ENCODE measurements at regions not wholly inside any gene's neighbourhood (a gene's known extent, or its start where the extent isn't known, plus 50 kb on each side); places are given as distances from the start of the nearest gene placed in this dataset.
"Not testable (repeated sequence)": the region's sequence is repeated elsewhere in the genome, so short reads cannot be mapped to it uniquely, and the experiment has no call there.

DNA sequence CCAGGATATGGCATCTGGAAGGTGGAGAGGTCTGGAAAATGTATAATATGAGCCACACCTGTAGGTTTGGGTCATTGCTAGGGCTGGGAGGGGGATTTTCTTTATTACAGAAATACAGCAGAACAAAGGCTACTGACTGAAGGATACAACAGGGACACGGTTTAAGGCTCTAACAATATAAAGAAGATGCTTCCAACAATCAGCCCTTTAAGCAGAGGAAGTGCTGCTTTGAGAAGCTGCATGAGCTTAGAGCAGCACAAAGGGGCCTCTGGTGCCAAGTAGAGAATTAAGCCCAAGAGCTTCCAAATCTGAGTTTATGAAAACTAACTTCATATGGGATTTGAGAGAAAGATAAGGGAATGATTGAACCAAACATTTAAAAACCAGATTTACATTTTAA lies 174.5 kb upstream of the RMP24 start:
- no CpG with 5 or more reads among the region's 1 CpG for WGBS (ENCODE audit: insufficient coverage)
- Histone ChIP-seq H3K4me1 (ENCODE audit: control insufficient read depth, insufficient read depth, low read length) (no peaks in the 10 kb centered on the region), H3K4me3 (ENCODE audit: low read length) (no peak overlapping the region), H3K27me3 (ENCODE audit: control insufficient read depth, insufficient read depth, low read length) (no peaks in the 10 kb centered on the region), H3K36me3 (ENCODE audit: control insufficient read depth, insufficient read depth, low read length) (no peaks in the 10 kb centered on the region), H3K9me3 (replicated peaks; ENCODE audit: control insufficient read depth, low read depth, low read length) (no peaks in the 10 kb centered on the region), H3K27ac (ENCODE audit: low read length) (no peak overlapping the region)
- no peak for DNase-seq

DNA sequence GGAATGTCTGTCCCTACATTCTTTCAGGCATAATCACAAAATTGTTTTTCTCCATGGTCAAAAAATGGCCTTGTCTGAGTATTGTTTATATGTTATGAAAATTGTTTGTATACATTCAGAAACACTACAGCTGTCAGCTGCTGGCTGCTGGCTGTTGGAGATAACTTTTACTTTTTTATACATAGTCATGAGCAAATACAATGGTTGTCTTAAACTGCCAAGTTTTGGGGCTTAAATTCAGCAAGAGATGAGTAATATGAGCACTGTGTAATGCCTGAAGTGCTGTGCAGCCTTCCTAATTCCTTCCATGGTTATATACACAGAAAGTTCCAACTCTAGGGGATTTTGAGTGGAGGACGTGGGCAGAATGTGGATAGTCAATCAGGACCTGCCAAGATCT lies 168.9 kb upstream of the RMP24 start:
- no CpG with 5 or more reads among the region's 1 CpG for WGBS (ENCODE audit: insufficient coverage)
- Histone ChIP-seq H3K27me3 (ENCODE audit: control insufficient read depth, insufficient read depth, low read length) (no peaks in the 10 kb centered on the region), H3K36me3 (ENCODE audit: control insufficient read depth, insufficient read depth, low read length) (no peaks in the 10 kb centered on the region), H3K4me3 (ENCODE audit: low read length) (no peak overlapping the region), H3K9me3 (replicated peaks; ENCODE audit: control insufficient read depth, low read depth, low read length) (no peaks in the 10 kb centered on the region), H3K4me1 (ENCODE audit: control insufficient read depth, insufficient read depth, low read length) (no peaks in the 10 kb centered on the region), H3K27ac (ENCODE audit: low read length) (no peak overlapping the region)
- peak; percentile 54 for DNase-seq

DNA sequence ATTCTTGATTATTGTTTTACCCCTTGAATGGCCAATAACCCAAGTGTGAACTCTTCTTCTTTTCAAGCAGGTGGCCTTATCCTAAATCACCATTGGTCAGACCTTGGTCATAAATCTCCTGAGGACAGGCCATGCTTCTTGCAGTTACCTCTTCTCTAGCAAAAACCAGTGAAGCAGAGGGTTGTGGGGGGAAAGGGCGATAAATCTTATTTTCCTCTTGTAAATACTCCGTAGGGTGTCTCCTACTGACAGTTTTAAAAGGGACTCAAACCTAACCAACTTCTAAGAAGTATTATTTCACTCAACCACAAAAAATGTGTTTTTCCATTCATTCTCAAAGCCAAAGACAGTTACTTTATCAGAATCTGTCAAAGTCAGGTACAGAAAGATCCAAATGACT lies 168.1 kb upstream of the RMP24 start:
- Histone ChIP-seq H3K4me3 (ENCODE audit: low read length) (no peak overlapping the region), H3K9me3 (replicated peaks; ENCODE audit: control insufficient read depth, low read depth, low read length) (no peaks in the 10 kb centered on the region), H3K27me3 (ENCODE audit: control insufficient read depth, insufficient read depth, low read length) (no peaks in the 10 kb centered on the region), H3K36me3 (ENCODE audit: control insufficient read depth, insufficient read depth, low read length) (no peaks in the 10 kb centered on the region), H3K4me1 (ENCODE audit: control insufficient read depth, insufficient read depth, low read length) (no peaks in the 10 kb centered on the region), H3K27ac (ENCODE audit: low read length) (no peak overlapping the region)
- no CpG with 5 or more reads among the region's 2 CpGs for WGBS (ENCODE audit: insufficient coverage)
- DNase-seq, result no peak

DNA sequence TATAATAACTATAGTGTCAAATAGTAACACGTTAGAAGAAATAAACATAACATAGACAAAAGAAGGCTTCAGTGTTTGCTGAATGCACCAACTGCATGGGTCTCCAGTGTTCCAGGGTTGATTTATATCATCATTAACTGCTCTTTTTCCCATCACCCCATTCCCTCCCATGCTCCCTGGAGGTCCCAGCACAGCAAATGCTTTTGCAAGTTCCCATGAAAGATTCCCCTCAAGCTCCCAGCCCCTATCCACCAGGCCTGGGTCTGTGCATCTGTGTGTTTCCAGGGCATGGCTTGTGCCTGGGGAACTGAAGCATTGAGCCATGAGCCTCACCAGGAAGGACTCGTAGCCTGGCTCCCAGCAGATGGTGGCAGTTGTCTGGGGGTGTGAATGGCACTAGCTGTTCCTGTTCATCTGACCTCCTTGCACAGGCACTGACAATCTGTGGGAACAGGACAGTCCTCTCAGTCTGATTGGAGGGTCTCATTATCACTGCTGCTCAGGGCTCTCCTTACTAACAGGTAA lies 164.6 kb upstream of the RMP24 start:
- no peaks in the 10 kb centered on the region for H3K9me3 ChIP-seq (replicated peaks; ENCODE audit: control insufficient read depth, low read depth, low read length)
- H3K4me3 ChIP-seq (ENCODE audit: low read length), result no peak overlapping the region
- H3K4me1 ChIP-seq (ENCODE audit: control insufficient read depth, insufficient read depth, low read length), result no peaks in the 10 kb centered on the region
- DNase-seq, result no peak
- no peaks in the 10 kb centered on the region for H3K27me3 ChIP-seq (ENCODE audit: control insufficient read depth, insufficient read depth, low read length)
- no peaks in the 10 kb centered on the region for H3K36me3 ChIP-seq (ENCODE audit: control insufficient read depth, insufficient read depth, low read length)
- no peak overlapping the region for H3K27ac ChIP-seq (ENCODE audit: low read length)
- WGBS (ENCODE audit: insufficient coverage), result 71% methylated on average over 1 of the region's 2 CpGs

DNA sequence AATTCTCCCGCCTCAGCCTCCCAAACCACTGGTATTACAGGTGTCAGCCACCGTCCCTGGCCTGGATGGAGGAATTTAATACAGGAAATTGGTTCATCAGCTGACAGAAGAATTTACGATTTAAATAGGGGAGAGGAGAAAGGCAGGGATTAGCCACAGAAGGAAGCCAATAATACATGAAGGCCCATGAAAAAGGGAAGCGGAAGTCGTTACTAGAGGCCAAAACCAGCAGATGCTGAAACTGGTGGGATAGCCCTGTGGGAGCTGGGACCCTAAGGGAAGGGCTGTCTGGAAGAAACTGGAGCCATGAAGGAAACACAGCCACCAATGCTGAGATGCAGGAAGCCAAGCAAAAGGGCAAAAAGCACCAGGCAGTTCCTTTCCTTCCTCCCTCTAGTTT lies 163.7 kb upstream of the RMP24 start:
- no peaks in the 10 kb centered on the region for H3K36me3 ChIP-seq (ENCODE audit: control insufficient read depth, insufficient read depth, low read length)
- no peaks in the 10 kb centered on the region for H3K27me3 ChIP-seq (ENCODE audit: control insufficient read depth, insufficient read depth, low read length)
- no peak for DNase-seq
- no peak overlapping the region for H3K27ac ChIP-seq (ENCODE audit: low read length)
- no peaks in the 10 kb centered on the region for H3K4me1 ChIP-seq (ENCODE audit: control insufficient read depth, insufficient read depth, low read length)
- 16% methylated on average over 4 of the region's 5 CpGs for WGBS (ENCODE audit: insufficient coverage)
- no peak overlapping the region for H3K4me3 ChIP-seq (ENCODE audit: low read length)
- H3K9me3 ChIP-seq (replicated peaks; ENCODE audit: control insufficient read depth, low read depth, low read length), result no peaks in the 10 kb centered on the region

DNA sequence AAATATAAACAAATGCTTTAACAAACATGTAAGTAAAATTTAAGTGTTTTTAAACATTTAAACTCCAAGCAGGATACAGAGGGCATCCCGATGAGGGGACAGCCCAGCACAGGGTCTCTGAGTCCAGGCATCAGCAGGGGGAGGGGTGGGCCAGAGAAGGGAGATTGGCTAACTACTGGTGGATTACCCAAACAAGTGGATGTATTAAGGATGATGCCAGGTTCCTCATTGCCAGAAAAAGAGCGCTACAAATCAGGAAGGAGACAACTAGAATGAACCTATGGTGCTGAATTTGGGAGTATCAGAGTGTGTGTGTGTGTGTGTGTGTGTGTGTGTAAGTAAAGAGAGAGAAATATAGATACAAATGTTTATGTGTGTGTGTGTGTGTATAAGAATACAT lies 162.0 kb upstream of the RMP24 start:
- Histone ChIP-seq H3K36me3 (ENCODE audit: control insufficient read depth, insufficient read depth, low read length) (no peaks in the 10 kb centered on the region), H3K4me1 (ENCODE audit: control insufficient read depth, insufficient read depth, low read length) (no peaks in the 10 kb centered on the region), H3K27me3 (ENCODE audit: control insufficient read depth, insufficient read depth, low read length) (no peaks in the 10 kb centered on the region), H3K27ac (ENCODE audit: low read length) (no peak overlapping the region), H3K9me3 (replicated peaks; ENCODE audit: control insufficient read depth, low read depth, low read length) (no peaks in the 10 kb centered on the region), H3K4me3 (ENCODE audit: low read length) (no peak overlapping the region)
- 76% methylated on average over 2 of the region's 2 CpGs for WGBS (ENCODE audit: insufficient coverage)
- no peak for DNase-seq

DNA sequence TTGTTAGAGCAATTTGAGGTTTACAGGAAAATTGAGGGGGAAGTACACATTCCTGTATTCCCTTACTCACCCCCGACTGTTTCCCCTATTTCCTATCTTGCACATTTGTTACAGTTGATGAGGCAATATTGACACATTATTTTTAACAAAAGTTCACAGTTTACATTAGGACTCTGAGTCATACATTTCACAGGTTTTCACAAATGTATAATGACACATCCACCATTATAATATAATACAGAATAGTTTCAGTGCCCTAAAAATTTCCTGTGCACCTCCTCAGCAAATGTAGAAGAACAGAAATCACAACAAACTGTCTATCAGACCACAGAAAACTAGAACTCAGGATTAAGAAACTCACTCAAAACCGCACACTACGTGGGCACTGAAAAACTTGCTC lies 160.6 kb upstream of the RMP24 start:
- Histone ChIP-seq H3K4me1 (ENCODE audit: control insufficient read depth, insufficient read depth, low read length) (no peaks in the 10 kb centered on the region), H3K36me3 (ENCODE audit: control insufficient read depth, insufficient read depth, low read length) (no peaks in the 10 kb centered on the region), H3K4me3 (ENCODE audit: low read length) (no peak overlapping the region), H3K27me3 (ENCODE audit: control insufficient read depth, insufficient read depth, low read length) (no peaks in the 10 kb centered on the region), H3K27ac (ENCODE audit: low read length) (no peak overlapping the region), H3K9me3 (replicated peaks; ENCODE audit: control insufficient read depth, low read depth, low read length) (no peaks in the 10 kb centered on the region)
- WGBS (ENCODE audit: insufficient coverage), result no CpG with 5 or more reads among the region's 3 CpGs
- no peak for DNase-seq

DNA sequence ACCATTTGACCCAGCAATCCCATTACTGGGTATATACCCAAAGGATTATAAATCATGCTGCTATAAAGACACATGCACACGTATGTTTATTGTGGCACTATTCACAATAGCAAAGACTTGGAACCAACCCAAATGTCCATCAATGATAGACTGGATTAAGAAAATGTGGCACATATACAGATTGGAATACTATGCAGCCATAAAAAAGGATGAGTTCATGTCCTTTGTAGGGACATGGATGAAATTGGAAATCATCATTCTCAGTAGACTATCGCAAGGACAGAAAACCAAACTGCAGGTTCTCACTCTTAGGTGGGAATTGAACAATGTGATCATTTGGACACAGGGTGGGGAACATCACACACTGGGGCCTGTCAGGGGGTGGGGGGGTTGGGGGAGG lies 157.5 kb upstream of the RMP24 start:
- not testable (repeated sequence) for H3K27ac ChIP-seq (ENCODE audit: low read length); H3K4me1 ChIP-seq (ENCODE audit: control insufficient read depth, insufficient read depth, low read length); H3K27me3 ChIP-seq (ENCODE audit: control insufficient read depth, insufficient read depth, low read length); H3K36me3 ChIP-seq (ENCODE audit: control insufficient read depth, insufficient read depth, low read length); H3K9me3 ChIP-seq (replicated peaks; ENCODE audit: control insufficient read depth, low read depth, low read length); H3K4me3 ChIP-seq (ENCODE audit: low read length); DNase-seq
- 100% methylated on average over 1 of the region's 2 CpGs for WGBS (ENCODE audit: insufficient coverage)

DNA sequence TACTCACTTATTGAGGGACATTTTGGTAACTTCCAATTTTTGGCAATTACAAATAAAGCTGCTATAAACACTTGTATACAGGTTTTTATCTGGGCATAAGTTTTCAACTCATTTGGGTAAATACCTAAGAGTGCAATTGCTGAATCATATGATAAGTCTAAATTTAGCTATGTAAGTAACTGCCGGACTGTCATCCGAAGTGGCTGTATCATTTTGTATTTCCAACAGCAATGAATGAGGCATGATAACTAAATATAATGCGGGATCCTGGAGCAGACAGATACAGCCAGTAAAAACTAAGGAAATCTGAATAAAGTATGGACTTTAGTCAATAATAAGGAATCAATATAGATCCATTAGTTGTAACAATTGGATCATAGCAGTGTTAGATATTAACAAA lies 156.5 kb upstream of the RMP24 start:
- no peaks in the 10 kb centered on the region for H3K4me1 ChIP-seq (ENCODE audit: control insufficient read depth, insufficient read depth, low read length)
- no peak for DNase-seq
- 33% methylated on average over 2 of the region's 3 CpGs for WGBS (ENCODE audit: insufficient coverage)

DNA sequence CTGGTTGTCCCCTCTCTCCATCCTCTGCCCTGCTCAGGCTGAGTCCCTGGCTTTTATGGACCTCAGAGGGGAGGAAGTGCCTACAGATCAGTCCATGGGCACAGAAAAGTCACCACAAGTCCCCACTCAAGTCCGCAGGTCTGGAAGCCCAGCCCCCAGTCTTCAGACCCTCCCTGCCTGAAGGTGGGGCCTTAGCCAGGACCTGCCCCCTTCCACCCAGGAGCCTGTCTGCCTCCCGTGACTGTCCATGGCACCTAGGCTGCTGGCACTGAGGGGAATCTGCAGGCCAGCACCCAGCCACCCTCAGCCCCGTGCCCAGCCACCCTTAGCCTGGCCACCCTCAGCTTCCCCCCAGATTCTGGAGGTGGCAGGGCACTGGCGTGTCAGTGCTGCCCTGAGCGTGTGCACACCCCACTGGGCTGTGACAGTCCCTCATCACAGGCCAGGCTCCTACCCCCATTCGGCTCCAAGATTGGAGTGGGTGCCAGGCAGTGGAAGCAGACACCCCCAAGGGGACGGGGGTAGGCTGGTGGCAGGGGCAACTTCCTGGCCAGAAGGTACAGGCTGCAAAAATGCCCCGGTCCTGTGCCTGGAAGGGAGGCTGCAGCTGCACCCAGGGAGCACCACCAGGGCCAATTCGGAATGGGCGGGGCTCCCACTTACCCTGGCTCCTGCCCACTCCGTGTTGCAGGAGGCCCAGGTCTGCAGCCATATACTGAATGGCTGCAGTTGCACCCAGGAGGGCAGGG lies 154.7 kb upstream of the RMP24 start:
- H3K36me3 ChIP-seq (ENCODE audit: control insufficient read depth, insufficient read depth, low read length), result no peaks in the 10 kb centered on the region
- no peaks in the 10 kb centered on the region for H3K4me1 ChIP-seq (ENCODE audit: control insufficient read depth, insufficient read depth, low read length)
- no peak overlapping the region for H3K4me3 ChIP-seq (ENCODE audit: low read length)
- 83% methylated on average over 11 of the region's 11 CpGs for WGBS (ENCODE audit: insufficient coverage)
- no peak for DNase-seq
- H3K9me3 ChIP-seq (replicated peaks; ENCODE audit: control insufficient read depth, low read depth, low read length), result no peaks in the 10 kb centered on the region
- H3K27me3 ChIP-seq (ENCODE audit: control insufficient read depth, insufficient read depth, low read length), result no peaks in the 10 kb centered on the region
- H3K27ac ChIP-seq (ENCODE audit: low read length), result no peak overlapping the region

More for the DNA sequence above, 156.5 kb upstream of the RMP24 start:
- no peaks in the 10 kb centered on the region for H3K9me3 ChIP-seq (replicated peaks; ENCODE audit: control insufficient read depth, low read depth, low read length)
- H3K4me3 ChIP-seq (ENCODE audit: low read length), result no peak overlapping the region
- no peaks in the 10 kb centered on the region for H3K36me3 ChIP-seq (ENCODE audit: control insufficient read depth, insufficient read depth, low read length)
- no peak overlapping the region for H3K27ac ChIP-seq (ENCODE audit: low read length)
- H3K27me3 ChIP-seq (ENCODE audit: control insufficient read depth, insufficient read depth, low read length), result no peaks in the 10 kb centered on the region

DNA sequence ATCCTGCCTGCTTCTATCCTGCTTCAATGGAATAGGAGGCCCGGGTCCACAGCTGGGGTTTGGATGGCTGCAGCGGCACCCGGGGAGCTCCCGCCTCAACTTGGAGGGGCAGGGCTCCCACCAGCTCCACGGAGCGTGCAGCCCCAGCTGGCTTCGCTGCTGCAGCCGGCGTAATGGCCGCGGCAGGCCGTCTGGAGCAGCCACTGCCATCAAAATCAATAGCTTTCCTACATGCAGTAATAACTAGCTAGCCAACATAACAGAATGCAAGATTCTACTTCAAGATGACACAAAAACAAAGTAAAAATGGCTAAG lies 154.2 kb upstream of the RMP24 start:
- no peaks in the 10 kb centered on the region for H3K9me3 ChIP-seq (replicated peaks; ENCODE audit: control insufficient read depth, low read depth, low read length)
- H3K36me3 ChIP-seq (ENCODE audit: control insufficient read depth, insufficient read depth, low read length), result no peaks in the 10 kb centered on the region
- DNase-seq, result no peak
- H3K4me3 ChIP-seq (ENCODE audit: low read length), result no peak overlapping the region
- WGBS (ENCODE audit: insufficient coverage), result 86% methylated on average over 12 of the region's 12 CpGs
- no peak overlapping the region for H3K27ac ChIP-seq (ENCODE audit: low read length)
- no peaks in the 10 kb centered on the region for H3K4me1 ChIP-seq (ENCODE audit: control insufficient read depth, insufficient read depth, low read length)
- no peaks in the 10 kb centered on the region for H3K27me3 ChIP-seq (ENCODE audit: control insufficient read depth, insufficient read depth, low read length)
